Vagina (tissue), 2 donors: ENCODE measurements at regions not wholly inside any gene's neighbourhood (a gene's known extent, or its start where the extent isn't known, plus 50 kb on each side); places are given as distances from the start of the nearest gene placed in this dataset.

ENCODE experiments used
- CTCF ChIP-seq, 3 experiments: fragments of 450-650 bp in 2 of 3; fragments of 200-600 bp in 1 of 3; sonication (generic) in 1 of 3; IDR thresholded peaks; one replicate each; pipeline ENCODE4 v1.5.1; 2017 to 2019; ENCODE audit warnings: antibody characterized with exemption in 3 of 3, mild to moderate bottlenecking in 2 of 3, moderate library complexity in 2 of 3
- POLR2A ChIP-seq, 2 donors: fragments of 450-650 bp; IDR thresholded peaks; one replicate each; pipeline ENCODE4 v1.6.1; 2017; ENCODE audit warnings: antibody characterized with exemption in 2 of 2, mild to moderate bottlenecking in 2 of 2, moderate library complexity in 2 of 2
- POLR2AphosphoS5 ChIP-seq, 2 donors: sonication (generic); formaldehyde crosslinking; IDR thresholded peaks; one replicate each; pipeline ENCODE4 v1.9.0; 2017; ENCODE audit warnings: antibody characterized with exemption in 2 of 2, mild to moderate bottlenecking in 2 of 2, low read depth in 1 of 2; ENCODE audit not compliant: insufficient read depth in 1 of 2

- TF ChIP-seq CTCF (IDR thresholded peaks at IDR 0.05) = peak in 1 of 3 experiments; percentile 21
- no peak for TF ChIP-seq POLR2A (IDR thresholded peaks at IDR 0.05)
- TF ChIP-seq POLR2AphosphoS5 (IDR thresholded peaks at IDR 0.05; ENCODE audit: insufficient read depth in 1 of 2, low read depth in 1 of 2) = no peak
Observed at GRCh38 chr10:100670828-100671479, 74.4 kb upstream of the PAX2 start.
